ENCODE measurements at regions not wholly inside any gene's neighbourhood (a gene's known extent, or its start where the extent isn't known, plus 50 kb on each side); places are given as distances from the start of the nearest gene placed in this dataset.
"Not testable (repeated sequence)": the region's sequence is repeated elsewhere in the genome, so short reads cannot be mapped to it uniquely, and the experiment has no call there.

GRCh38 chr3:135538123-135538522 is 427.4 kb upstream of the PPP2R3A start:
- DNase-seq (ENCODE audit: low spot score in 2 of 2): no peak

GRCh38 chr3:135539351-135539750 is 426.2 kb upstream of the PPP2R3A start:
- no peak for DNase-seq (ENCODE audit: low spot score in 2 of 2)
- FAIRE-seq: no peak

More at GRCh38 chr3:135538123-135538522, 427.4 kb upstream of the PPP2R3A start:
- no peak for FAIRE-seq

DNA sequence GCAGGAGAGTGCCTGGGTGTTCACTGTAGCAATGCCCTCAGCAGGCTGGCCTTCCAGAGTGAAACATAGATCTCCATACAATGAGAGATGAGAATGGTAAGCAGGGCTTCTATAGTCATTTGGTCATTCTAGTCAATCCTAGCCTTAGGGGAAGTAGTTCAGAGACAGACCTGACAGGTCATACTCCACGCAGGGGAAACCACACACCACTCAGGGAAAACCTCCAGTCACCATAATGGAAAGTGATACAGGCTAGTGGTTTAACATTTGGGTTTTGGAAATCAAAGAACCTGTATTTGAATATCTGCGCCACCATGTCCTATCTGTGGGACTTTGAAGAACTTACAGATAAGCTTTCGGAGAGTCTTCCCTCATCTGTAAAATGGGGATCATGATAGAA is 425.7 kb upstream of the PPP2R3A start:
- DNase-seq (ENCODE audit: low spot score in 2 of 2): no peak
- no peak for FAIRE-seq

DNA sequence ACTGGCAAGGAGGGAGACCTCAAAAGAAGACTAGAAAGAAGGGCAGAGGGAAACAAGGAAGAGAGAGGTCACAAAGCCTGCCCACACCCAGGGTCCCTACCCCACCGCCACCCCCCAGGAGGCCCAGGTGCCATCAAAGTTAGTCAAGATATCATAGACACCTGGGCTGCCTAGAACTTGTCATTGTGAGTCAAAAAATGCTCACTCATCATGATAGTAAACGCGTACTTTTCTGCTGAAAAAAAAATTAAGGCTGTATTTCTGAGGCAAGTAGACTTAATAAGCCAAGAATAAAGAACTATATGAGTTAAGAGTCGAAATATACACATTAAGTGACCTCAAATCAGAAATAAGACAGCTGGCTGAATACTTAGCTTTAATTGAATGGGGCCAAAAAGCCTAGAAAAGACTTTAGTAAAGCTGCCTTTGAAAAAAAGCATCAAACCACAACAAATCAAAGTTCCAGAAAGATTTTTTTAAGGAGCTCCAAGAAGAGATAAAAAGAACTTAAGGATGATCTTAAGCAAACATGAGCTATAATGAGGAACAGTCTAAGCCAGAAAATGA is 415.5 kb upstream of the PPP2R3A start:
- DNase-seq (ENCODE audit: low spot score in 2 of 2) (no peak), FAIRE-seq (no peak)

- no peak for FAIRE-seq
Measured at GRCh38 chr3:135556174-135556573, 409.4 kb upstream of the PPP2R3A start.

DNA sequence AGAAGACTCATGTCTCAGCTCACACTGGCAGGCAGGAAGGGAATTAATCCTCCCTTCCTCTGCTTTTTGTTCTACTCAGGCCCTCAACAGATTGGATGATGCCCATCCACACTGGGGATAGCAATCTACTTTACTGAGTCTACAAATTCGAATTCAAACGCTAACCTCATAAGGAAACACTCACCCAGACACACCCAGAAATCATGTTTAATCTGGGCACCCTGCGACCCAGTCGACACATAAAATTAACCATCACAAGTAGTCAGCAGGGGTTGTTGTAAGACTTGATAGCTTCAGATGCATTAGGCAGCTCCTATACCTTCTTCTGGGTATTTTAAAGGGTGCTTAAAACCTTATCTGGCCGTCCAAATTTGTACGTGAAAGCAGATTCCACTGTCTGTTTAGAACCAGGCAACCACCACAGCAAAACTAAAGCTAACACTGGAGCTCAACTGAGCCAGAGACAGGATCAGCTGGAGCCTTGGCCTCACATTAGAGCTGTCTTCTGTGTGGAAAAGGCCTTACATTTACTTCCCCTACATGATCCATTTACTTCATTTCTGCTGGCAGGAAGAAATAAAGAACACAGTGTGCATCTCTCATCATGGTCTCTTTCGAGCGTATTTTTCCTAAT is 407.3 kb upstream of the PPP2R3A start:
- FAIRE-seq (no peak), DNase-seq (ENCODE audit: low spot score in 2 of 2) (no peak)

More at GRCh38 chr3:135556174-135556573, 409.4 kb upstream of the PPP2R3A start:
- DNase-seq (ENCODE audit: low spot score in 2 of 2): no peak

DNA sequence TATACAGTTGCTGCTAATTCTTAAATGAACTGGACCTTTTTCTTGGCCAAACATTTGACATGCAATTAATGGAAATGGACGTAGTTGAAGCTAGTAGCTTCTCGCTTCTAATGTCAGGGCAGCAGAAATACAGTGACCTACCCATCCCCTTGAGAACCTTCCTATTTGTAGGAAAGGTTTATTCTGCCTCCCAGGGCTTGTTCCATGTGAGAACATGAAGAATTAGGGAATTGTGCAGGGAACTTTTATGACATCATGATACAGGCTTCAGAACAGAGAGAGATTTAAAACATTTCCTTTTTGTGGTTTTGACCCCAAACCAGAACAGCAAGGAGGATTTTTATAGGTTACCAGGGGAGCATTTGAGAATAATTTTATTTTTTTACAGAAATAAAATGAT is 406.6 kb upstream of the PPP2R3A start:
- FAIRE-seq: no peak
- no peak for DNase-seq (ENCODE audit: low spot score in 2 of 2)

GRCh38 chr3:135559802-135560201 is 405.7 kb upstream of the PPP2R3A start:
- no peak for DNase-seq (ENCODE audit: low spot score in 2 of 2)
- FAIRE-seq: no peak

- DNase-seq (ENCODE audit: low spot score in 2 of 2) (no peak), FAIRE-seq (no peak)
Measured at GRCh38 chr3:135560847-135561246, 404.7 kb upstream of the PPP2R3A start.

GRCh38 chr3:135564696-135565095 is 400.8 kb upstream of the PPP2R3A start:
- FAIRE-seq (no peak), DNase-seq (ENCODE audit: low spot score in 2 of 2) (no peak)

DNA sequence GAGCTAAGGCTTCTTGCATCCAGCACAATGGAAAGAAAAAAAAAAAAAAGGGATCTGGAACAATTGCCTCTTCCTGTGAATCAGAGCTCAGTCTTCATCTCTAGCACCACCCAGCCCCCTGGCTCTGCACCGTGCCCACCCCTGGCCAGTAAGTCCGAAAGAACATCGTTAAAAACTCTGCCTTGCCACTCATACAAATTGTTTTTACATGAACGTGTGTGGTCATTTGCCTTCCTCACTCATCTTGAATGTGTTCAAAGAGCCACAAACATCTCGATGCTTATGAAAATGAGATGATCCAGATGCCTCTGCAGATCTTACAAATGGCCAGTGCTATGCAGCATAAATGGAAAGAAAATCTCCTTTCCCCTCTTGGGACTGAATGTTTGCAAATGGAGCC is 400.0 kb upstream of the PPP2R3A start:
- no peak for FAIRE-seq
- no peak for DNase-seq (ENCODE audit: low spot score in 2 of 2)

DNA sequence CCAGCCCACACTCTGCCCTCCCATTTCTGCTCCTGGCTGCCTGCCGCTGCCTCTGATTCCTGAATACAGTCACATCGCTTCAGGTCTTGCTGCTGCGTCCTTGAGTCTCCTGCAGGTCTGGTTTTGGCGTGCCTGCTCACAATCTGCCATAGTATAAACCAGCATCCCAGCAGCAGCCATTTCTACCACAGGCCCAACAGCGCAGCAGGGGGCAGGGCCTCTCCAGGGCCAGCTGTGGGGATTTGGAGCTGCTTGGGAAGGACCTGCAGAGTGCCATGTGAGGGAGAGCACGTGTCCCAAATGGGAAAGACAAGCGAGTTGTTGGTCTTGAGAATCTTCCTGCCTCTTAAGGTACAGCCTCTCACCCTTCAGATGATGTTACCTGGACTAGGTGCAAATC is 398.3 kb upstream of the PPP2R3A start:
- DNase-seq (ENCODE audit: low spot score in 2 of 2) (no peak), FAIRE-seq (no peak)

DNA sequence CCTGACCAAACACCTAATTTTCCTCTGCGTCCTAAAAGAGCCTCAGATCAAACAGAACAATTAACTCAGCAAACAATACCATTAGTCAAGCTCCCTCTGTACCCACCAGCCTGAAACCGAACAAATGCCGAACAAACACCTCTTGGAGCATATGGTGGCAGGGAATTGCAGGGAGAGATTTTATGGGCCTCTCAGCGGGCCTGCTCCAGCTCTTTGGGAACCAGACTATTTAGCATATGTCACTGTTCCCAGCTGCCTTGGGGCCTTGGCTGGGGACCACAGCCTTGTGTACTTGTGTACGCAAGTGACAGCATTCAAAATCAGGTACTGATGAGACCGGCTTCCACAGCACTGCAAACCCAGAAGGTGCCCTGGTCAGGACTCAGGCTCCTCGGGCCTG is 388.8 kb upstream of the PPP2R3A start:
- DNase-seq (ENCODE audit: low spot score in 2 of 2): no peak
- FAIRE-seq: no peak

- FAIRE-seq (no peak), DNase-seq (ENCODE audit: low spot score in 2 of 2) (no peak)
Measured at GRCh38 chr3:135581806-135582205, 383.7 kb upstream of the PPP2R3A start.

DNA sequence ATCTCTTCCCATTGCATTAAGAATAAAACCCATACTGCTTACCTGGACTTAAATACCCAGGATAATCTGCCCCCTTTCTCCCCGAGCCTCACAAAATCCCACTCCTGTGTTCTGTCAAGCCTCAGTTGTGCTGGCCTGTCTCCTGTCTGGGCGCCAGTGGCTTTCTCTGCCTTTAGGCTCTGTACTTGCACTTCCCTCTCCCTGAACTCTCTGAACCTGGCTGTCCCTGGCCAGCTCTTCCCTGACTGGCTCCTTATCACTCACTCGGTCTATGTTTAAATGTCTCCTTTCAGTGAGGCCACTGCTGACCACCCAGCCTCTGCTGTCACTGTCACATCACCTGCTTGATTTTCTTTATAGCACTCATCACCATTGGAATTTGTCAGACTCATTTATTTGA is 382.7 kb upstream of the PPP2R3A start:
- DNase-seq (ENCODE audit: low spot score in 2 of 2) (no peak), FAIRE-seq (no peak)

DNA sequence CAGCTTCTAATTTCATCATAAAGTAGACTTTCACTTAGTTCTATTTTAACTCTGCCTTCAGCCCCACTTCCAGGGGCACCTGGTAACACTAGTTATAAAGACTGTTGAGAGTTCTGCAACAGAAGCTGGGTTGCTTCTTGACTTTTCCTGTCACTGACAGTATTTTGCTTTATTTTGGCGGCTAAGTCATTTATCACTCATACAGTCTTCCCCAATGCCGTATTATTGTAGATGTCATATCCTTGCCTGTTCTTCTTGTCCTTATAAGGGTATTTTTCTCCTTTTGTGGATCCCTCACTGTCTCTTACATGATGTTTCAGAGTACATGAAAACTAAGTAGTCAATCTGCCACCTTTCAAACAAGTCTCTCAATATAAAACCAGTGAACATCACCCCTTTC is 369.0 kb upstream of the PPP2R3A start:
- DNase-seq (ENCODE audit: low spot score in 2 of 2): no peak
- FAIRE-seq: no peak

DNA sequence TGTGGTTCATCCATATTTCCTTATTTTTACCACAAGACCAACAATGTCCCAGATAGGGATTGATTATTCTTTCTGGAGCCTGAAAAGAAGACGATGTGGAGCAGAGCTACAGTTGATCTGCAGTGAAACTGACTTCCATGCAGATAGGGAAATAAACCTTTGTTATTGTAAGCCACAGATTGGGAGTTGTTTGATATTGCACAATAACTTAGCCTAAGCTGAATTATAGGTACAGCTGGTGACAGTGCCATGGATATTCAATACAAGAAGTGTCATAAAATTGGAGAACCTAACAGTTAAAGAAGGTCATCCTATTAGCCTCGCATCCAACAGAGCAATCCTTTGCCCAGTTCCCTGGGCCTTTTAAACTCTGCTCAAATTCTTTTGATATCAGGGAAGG is 367.7 kb upstream of the PPP2R3A start:
- DNase-seq (ENCODE audit: low spot score in 2 of 2) (no peak), FAIRE-seq (no peak)

GRCh38 chr3:135598597-135598996 is 366.9 kb upstream of the PPP2R3A start:
- DNase-seq (ENCODE audit: low spot score in 2 of 2): no peak
- FAIRE-seq: no peak

DNA sequence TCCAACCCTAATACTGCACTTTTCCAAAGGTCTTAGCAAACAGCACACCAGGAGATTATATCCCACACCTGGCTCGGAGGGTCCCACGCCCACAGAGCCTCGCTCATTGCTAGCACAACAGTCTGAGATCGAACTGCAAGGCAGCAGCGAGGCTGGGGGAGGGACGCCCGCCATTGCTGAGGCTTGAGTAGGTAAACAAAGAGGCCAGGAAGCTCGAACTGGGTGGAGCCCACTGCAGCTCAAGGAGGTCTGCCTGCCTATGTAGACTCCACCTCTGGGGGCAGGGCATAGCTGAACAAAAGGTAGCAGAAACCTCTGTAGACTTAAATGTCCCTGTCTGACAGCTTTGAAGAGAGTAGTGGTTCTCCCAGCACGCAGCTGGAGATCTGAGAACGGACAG is 361.0 kb upstream of the PPP2R3A start:
- not testable (repeated sequence) for FAIRE-seq; DNase-seq (ENCODE audit: low spot score in 2 of 2)

GRCh38 chr3:135618123-135618522 is 347.4 kb upstream of the PPP2R3A start:
- DNase-seq (ENCODE audit: low spot score in 2 of 2): no peak
- no peak for FAIRE-seq

GRCh38 chr3:135621184-135621920 is 344.2 kb upstream of the PPP2R3A start:
- FAIRE-seq (no peak), DNase-seq (ENCODE audit: low spot score in 2 of 2) (no peak)

GRCh38 chr3:135622215-135622614 is 343.3 kb upstream of the PPP2R3A start:
- FAIRE-seq (no peak), DNase-seq (ENCODE audit: low spot score in 2 of 2) (no peak)

Measured in frontal cortex (tissue), 3 donors.